ENCODE measurements at regions not wholly inside any gene's neighbourhood (a gene's known extent, or its start where the extent isn't known, plus 50 kb on each side); places are given as distances from the start of the nearest gene placed in this dataset.

GRCh38 chr15:25184356-25185155 lies 229.8 kb downstream of the SNRPN start:
- TF ChIP-seq, protein P1, sequence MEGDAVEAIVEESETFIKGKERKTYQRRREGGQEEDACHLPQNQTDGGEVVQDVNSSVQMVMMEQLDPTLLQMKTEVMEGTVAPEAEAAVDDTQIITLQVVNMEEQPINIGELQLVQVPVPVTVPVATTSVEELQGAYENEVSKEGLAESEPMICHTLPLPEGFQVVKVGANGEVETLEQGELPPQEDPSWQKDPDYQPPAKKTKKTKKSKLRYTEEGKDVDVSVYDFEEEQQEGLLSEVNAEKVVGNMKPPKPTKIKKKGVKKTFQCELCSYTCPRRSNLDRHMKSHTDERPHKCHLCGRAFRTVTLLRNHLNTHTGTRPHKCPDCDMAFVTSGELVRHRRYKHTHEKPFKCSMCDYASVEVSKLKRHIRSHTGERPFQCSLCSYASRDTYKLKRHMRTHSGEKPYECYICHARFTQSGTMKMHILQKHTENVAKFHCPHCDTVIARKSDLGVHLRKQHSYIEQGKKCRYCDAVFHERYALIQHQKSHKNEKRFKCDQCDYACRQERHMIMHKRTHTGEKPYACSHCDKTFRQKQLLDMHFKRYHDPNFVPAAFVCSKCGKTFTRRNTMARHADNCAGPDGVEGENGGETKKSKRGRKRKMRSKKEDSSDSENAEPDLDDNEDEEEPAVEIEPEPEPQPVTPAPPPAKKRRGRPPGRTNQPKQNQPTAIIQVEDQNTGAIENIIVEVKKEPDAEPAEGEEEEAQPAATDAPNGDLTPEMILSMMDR (IDR thresholded peaks at IDR 0.05) = no peak
- TF ChIP-seq POLR2A (IDR thresholded peaks at IDR 0.05) = no peak

Data from uterus (tissue), 2 donors.